HCT116 (cell line): ENCODE measurements at regions not wholly inside any gene's neighbourhood (a gene's known extent, or its start where the extent isn't known, plus 50 kb on each side); places are given as distances from the start of the nearest gene placed in this dataset.

Source experiments
- ATAC-seq: fragments of 200-7000 bp; cut with Tn5 transposase; 2 replicates; pipeline ENCODE4 v1.9.1; 2020; ENCODE audit warnings: mild to moderate bottlenecking, moderate library complexity
- BruUV-seq: library from RNA; stranded (reverse); fragments of 400-500 nt; replicated peaks from 2 replicates; lab custom pipeline; 2021; lab: Mats Ljungman, UMichigan
- CTCF ChIA-PET: fragments of 300-600 bp; sonication (Branson Sonifier 250); formaldehyde crosslinking; loops from one replicate; lab custom pipeline; 2021; ENCODE audit warnings: antibody characterized with exemption; lab: Charles Lee
- POLR2A ChIA-PET: fragments of 300-600, 350-600 bp; sonication (Branson Sonifier 250); formaldehyde crosslinking; loops from one replicate; lab custom pipeline; 2021; ENCODE audit warnings: antibody characterized with exemption; lab: Charles Lee
- RAD21 ChIA-PET, 2 experiments: fragments of 300-600 bp; sonication (Branson Sonifier 250); formaldehyde crosslinking; loops; one replicate each; lab custom pipeline; 2023; ENCODE audit warnings: low total read pairs in 2 of 2; ENCODE audit not compliant: uncharacterized antibody in 2 of 2, unreplicated experiment in 2 of 2, low non-redundant PET in 1 of 2; lab: Charles Lee
- DNase-seq: peaks from one replicate; pipeline ENCODE4 v3.0.0-alpha.2; 2010; ENCODE audit warnings: low read depth, low spot score
- H2AFZ ChIP-seq: fragments of 200-600 bp; shearing (Covaris generic), sonication (generic); 2 replicates; pipeline ENCODE4 v1.6.1; 2017; ENCODE audit warnings: low read depth, mixed run types, mixed read lengths, antibody characterized with exemption, low read length; ENCODE audit not compliant: poor library complexity, severe bottlenecking
- H3K27ac ChIP-seq: 2 replicates; pipeline ENCODE4 v1.5.1; 2012; ENCODE audit warnings: low read depth, low read length
- H3K27me3 ChIP-seq: fragments of 200-600 bp; sonication (generic); 2 replicates; pipeline ENCODE4 v1.6.1; 2016; ENCODE audit warnings: mixed run types, low read length, mixed read lengths; ENCODE audit not compliant: insufficient read depth
- H3K36me3 ChIP-seq, 2 experiments: fragments of 200-500 bp in 1 of 2; fragments of 200-600 bp in 1 of 2; sonication (Bioruptor generic) in 1 of 2; sonication (generic) in 1 of 2; 2 replicates each; pipeline versions ENCODE4 v1.5.1 to v1.6.1; 2014 to 2016; ENCODE audit warnings: low read length in 2 of 2, inconsistent platforms in 1 of 2, mixed read lengths in 1 of 2, mixed run types in 1 of 2; ENCODE audit not compliant: insufficient read depth in 2 of 2, control insufficient read depth in 1 of 2
- H3K4me1 ChIP-seq, 2 experiments: fragments of 200-600 bp in 1 of 2; sonication (generic) in 1 of 2; 2 replicates each; pipeline versions ENCODE4 v1.5.1 to v1.6.1; 2012 to 2017; ENCODE audit warnings: low read length in 2 of 2, inconsistent platforms in 1 of 2, mild to moderate bottlenecking in 1 of 2, mixed read lengths in 1 of 2, mixed run types in 1 of 2, moderate library complexity in 1 of 2; ENCODE audit not compliant: insufficient read depth in 2 of 2, control insufficient read depth in 1 of 2
- H3K4me2 ChIP-seq: fragments of 200-600 bp; sonication (generic); 2 replicates; pipeline ENCODE4 v1.6.1; 2017; ENCODE audit warnings: mixed run types, low read length, mixed read lengths
- H3K4me3 ChIP-seq, 2 experiments: fragments of 200-600 bp in 1 of 2; sonication (generic) in 1 of 2; replicated peaks in 1 of 2; 2 replicates each; pipeline ENCODE4 v1.5.1; 2011 to 2016; ENCODE audit warnings: low read length in 2 of 2, control low read depth in 1 of 2, low read depth in 1 of 2, mild to moderate bottlenecking in 1 of 2, mixed read lengths in 1 of 2, mixed run types in 1 of 2
- H3K79me2 ChIP-seq: fragments of 200-600 bp; sonication (generic); 2 replicates; pipeline ENCODE4 v1.6.1; 2017; ENCODE audit warnings: mild to moderate bottlenecking, mixed run types, low read length, moderate library complexity, mixed read lengths; ENCODE audit not compliant: insufficient read depth
- H3K9ac ChIP-seq: fragments of 200-600 bp; sonication (generic); 2 replicates; pipeline ENCODE4 v1.6.1; 2016; ENCODE audit warnings: low read length, mixed read lengths
- H3K9me2 ChIP-seq: fragments of 200-600 bp; sonication (generic), shearing (Covaris generic); 2 replicates; pipeline ENCODE4 v1.6.1; 2017; ENCODE audit warnings: mixed run types, mild to moderate bottlenecking, moderate library complexity; ENCODE audit not compliant: insufficient read depth
- H3K9me3 ChIP-seq, 2 experiments: fragments of 200-500 bp in 1 of 2; fragments of 200-600 bp in 1 of 2; sonication (Bioruptor generic) in 1 of 2; sonication (generic) in 1 of 2; 2 replicates each; pipeline ENCODE4 v1.6.1; 2014 to 2017; ENCODE audit warnings: low read length in 2 of 2, mixed read lengths in 2 of 2, inconsistent platforms in 1 of 2, low read depth in 1 of 2, mild to moderate bottlenecking in 1 of 2, mixed run types in 1 of 2, moderate library complexity in 1 of 2; ENCODE audit not compliant: control insufficient read depth in 1 of 2, insufficient read depth in 1 of 2
- H4K20me1 ChIP-seq: fragments of 200-600 bp; sonication (generic), shearing (Covaris generic); 2 replicates; pipeline ENCODE4 v1.6.1; 2017; ENCODE audit warnings: mixed run types, mild to moderate bottlenecking, moderate library complexity; ENCODE audit not compliant: insufficient read depth
- CBX3 ChIP-seq: IDR thresholded peaks from 2 replicates; pipeline ENCODE4 v1.6.1; 2012; ENCODE audit warnings: low read depth
- CTCF ChIP-seq, 3 experiments: fragments of 200-600 bp in 1 of 3; sonication (generic) in 1 of 3; IDR thresholded peaks in 2 of 3; conservative IDR thresholded peaks in 1 of 3; 2 replicates each; pipeline ENCODE4 v1.5.1; 2012 to 2017; ENCODE audit warnings: low read depth in 2 of 3, low read length in 2 of 3, antibody characterized with exemption in 1 of 3, borderline replicate concordance in 1 of 3, control low read depth in 1 of 3, mild to moderate bottlenecking in 1 of 3, mixed read lengths in 1 of 3, mixed run types in 1 of 3, moderate library complexity in 1 of 3; ENCODE audit not compliant: insufficient read depth in 1 of 3
- EZH2 ChIP-seq: fragments of 200-600 bp; sonication (generic); IDR thresholded peaks from 2 replicates; pipeline ENCODE4 v1.6.1; 2017; ENCODE audit warnings: antibody characterized with exemption, mixed run types
- FOSL1 ChIP-seq: IDR thresholded peaks from 2 replicates; pipeline ENCODE4 v1.6.1; 2012; ENCODE audit warnings: low read depth
- JUND ChIP-seq: IDR thresholded peaks from 2 replicates; pipeline ENCODE4 v1.6.1; 2012
- POLR2A ChIP-seq: IDR thresholded peaks from 2 replicates; pipeline ENCODE4 v1.7.0; 2011; ENCODE audit warnings: borderline replicate concordance; ENCODE audit not compliant: insufficient read depth, insufficient read length; ENCODE audit errors: extremely low read depth
- POLR2AphosphoS5 ChIP-seq: IDR thresholded peaks from 2 replicates; pipeline ENCODE4 v1.6.1; 2011; ENCODE audit warnings: mild to moderate bottlenecking, low read depth, low read length, moderate library complexity
- RAD21 ChIP-seq: IDR thresholded peaks from 2 replicates; pipeline ENCODE4 v1.6.1; 2012; ENCODE audit warnings: low read depth, mild to moderate bottlenecking
- SP1 ChIP-seq: IDR thresholded peaks from 2 replicates; pipeline ENCODE4 v1.6.1; 2012; ENCODE audit warnings: low read depth
- YY1 ChIP-seq: IDR thresholded peaks from 2 replicates; pipeline ENCODE4 v1.6.1; 2011; ENCODE audit warnings: low read length, low read depth, moderate library complexity, mild to moderate bottlenecking; ENCODE audit not compliant: insufficient replicate concordance; ENCODE audit errors: extremely low read depth
- ZBTB33 ChIP-seq: IDR thresholded peaks from 2 replicates; pipeline ENCODE4 v1.6.1; 2011; ENCODE audit warnings: mild to moderate bottlenecking, low read length, moderate library complexity; ENCODE audit not compliant: insufficient replicate concordance; ENCODE audit errors: extremely low read depth
- ZFX ChIP-seq: fragments of 450-650 bp; IDR thresholded peaks from 2 replicates; pipeline ENCODE4 v1.6.1; 2017
- intact Hi-C: fragments of 100-400 bp; cut with micrococcal nuclease; formaldehyde crosslinking; loops from 2 replicates; pipeline ENCODE4 v1.10.0; 2022

GRCh38 chrX:115423086-115423485, 133.6 kb downstream of the LUZP4 start:
- ChIA-PET CTCF (no interaction called here), POLR2A (no interaction called here)
- Histone ChIP-seq H3K9me3 (no peaks in the 10 kb centered on the region), H3K4me2 (no peak overlapping the region), H3K9ac (no peak overlapping the region), H3K36me3 (no peaks in the 10 kb centered on the region), H3K79me2 (no peaks in the 10 kb centered on the region), H3K27me3 (no peaks in the 10 kb centered on the region), H3K4me3 (no peak overlapping the region), H2AFZ (no peak overlapping the region), H3K4me1 (no peaks in the 10 kb centered on the region), H3K27ac (no peak overlapping the region), H3K9me2 (no peaks in the 10 kb centered on the region)
- BruUV-seq: no TSS peak
- ATAC-seq: no peak
- intact Hi-C loops: no loop called here
- TF ChIP-seq SP1: no peak
- no peak for TF ChIP-seq ZBTB33
- TF ChIP-seq CTCF (IDR thresholded peaks at IDR 0.05 in 2 of 3, conservative IDR thresholded peaks at IDR 0.05 in 1 of 3; ENCODE audit: borderline replicate concordance in 1 of 3, insufficient read depth in 1 of 3, low read depth in 2 of 3, low read length in 2 of 3): no peak
- TF ChIP-seq ZFX: no peak
- no peak for TF ChIP-seq RAD21
- TF ChIP-seq YY1: no peak
- no peak for TF ChIP-seq POLR2AphosphoS5
- no peak for TF ChIP-seq POLR2A
- TF ChIP-seq EZH2: no peak
- TF ChIP-seq JUND: no peak
- TF ChIP-seq CBX3: no peak
- no peak for TF ChIP-seq FOSL1
- TF ChIP-seq, all 23 proteins: peak for 0
- RAD21 ChIA-PET: no interaction called here
- no peak for DNase-seq
- H4K20me1 ChIP-seq: no peaks in the 10 kb centered on the region
